ENCODE measurements at regions not wholly inside any gene's neighbourhood (a gene's known extent, or its start where the extent isn't known, plus 50 kb on each side); places are given as distances from the start of the nearest gene placed in this dataset.
"Not testable (repeated sequence)": the region's sequence is repeated elsewhere in the genome, so short reads cannot be mapped to it uniquely, and the experiment has no call there.

DNA sequence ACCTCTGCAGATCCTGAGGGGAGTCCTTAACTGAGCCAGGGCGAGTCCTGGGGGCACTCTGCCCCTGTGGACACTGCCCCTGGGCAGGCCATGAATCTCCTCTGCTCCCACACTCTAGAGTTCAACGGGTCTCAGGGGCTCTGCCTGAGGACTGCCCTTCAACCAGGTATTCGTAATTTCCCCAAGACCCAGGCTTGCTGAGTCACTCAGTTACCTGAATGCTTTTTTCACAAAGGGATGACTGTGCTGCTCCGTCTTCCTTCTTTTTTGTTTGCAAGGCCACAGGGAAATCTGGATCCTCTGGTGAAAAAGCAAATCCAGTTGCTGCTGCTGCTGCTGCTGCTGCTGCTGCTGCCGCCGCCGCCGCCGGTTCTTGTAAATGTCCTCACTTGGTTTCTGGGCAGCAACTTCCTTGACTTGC lies 157.2 kb upstream of the FAM20C start:
- not testable (repeated sequence) for TF ChIP-seq CTCF (IDR thresholded peaks at IDR 0.05; ENCODE audit: insufficient read depth, low read depth, low read length); EZH2 (IDR thresholded peaks at IDR 0.05; ENCODE audit: insufficient read depth, low read length)
